ENCODE measurements at regions not wholly inside any gene's neighbourhood (a gene's known extent, or its start where the extent isn't known, plus 50 kb on each side); places are given as distances from the start of the nearest gene placed in this dataset.

DNA sequence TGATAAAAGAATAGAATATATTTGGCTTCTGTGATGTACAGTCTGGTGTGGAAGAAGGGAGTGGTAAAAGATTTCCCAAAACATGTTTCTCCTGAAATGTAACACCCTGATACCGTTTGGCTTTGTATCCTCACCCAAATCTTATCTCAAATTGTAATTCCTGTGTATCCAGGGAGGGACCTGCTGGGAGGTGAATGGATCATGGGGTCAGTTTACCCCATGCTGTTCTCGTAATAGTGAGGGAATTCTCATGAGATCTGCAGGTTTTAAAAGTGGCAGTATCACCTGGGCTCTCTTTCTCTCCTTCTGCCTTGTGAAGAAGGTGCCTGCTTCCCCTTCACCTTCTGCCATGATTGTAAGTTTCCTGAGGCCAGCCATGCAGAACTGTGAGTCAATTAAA is 1070.8 kb downstream of the IGSF11 start:
- Mint-ChIP-seq H3K9me3 (no peaks in the 10 kb centered on the region), H3K27me3 (no peaks in the 10 kb centered on the region), H3K4me3 (no peak overlapping the region), H3K36me3 (no peaks in the 10 kb centered on the region), H3K27ac (no peak overlapping the region), H3K4me1 (no peaks in the 10 kb centered on the region)

- no peaks in the 10 kb centered on the region for H3K36me3 Mint-ChIP-seq
- no peaks in the 10 kb centered on the region for H3K27me3 Mint-ChIP-seq
- H3K4me3 Mint-ChIP-seq, result no peak overlapping the region
Measured at GRCh38 chr3:117964814-117965213, 1069.8 kb downstream of the IGSF11 start.

GRCh38 chr3:117977504-117978228 is 1057.0 kb downstream of the IGSF11 start:
- H3K27me3 Mint-ChIP-seq, result no peaks in the 10 kb centered on the region
- no peaks in the 10 kb centered on the region for H3K36me3 Mint-ChIP-seq
- H3K9me3 Mint-ChIP-seq, result peaks cover 5% of the 10 kb centered on the region
- H3K4me1 Mint-ChIP-seq, result no peaks in the 10 kb centered on the region
- no peak overlapping the region for H3K4me3 Mint-ChIP-seq
- H3K27ac Mint-ChIP-seq, result no peak overlapping the region

More at GRCh38 chr3:117964814-117965213, 1069.8 kb downstream of the IGSF11 start:
- H3K27ac Mint-ChIP-seq, result no peak overlapping the region
- no peaks in the 10 kb centered on the region for H3K4me1 Mint-ChIP-seq
- no peaks in the 10 kb centered on the region for H3K9me3 Mint-ChIP-seq

DNA sequence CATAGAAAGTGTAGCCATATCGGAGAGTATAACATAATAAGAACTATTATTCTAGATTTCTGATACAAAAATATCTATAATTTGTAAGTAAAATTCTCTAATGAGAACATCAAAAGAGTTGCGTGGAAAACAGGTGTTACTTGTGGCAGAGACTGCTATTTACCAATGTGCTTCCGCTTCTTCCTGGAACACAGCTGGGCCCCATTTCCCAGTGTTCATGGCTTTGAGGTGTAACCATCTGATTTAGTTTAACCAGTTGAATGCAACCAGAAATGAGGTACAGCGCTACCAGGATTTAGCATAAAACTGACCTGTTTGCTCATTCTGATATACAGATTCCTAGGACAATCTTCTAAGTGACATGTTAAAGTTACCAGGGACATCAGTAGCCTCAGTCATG is 1055.2 kb downstream of the IGSF11 start:
- Mint-ChIP-seq H3K9me3 (peaks cover 6% of the 10 kb centered on the region), H3K36me3 (no peaks in the 10 kb centered on the region), H3K27ac (no peak overlapping the region), H3K4me1 (no peaks in the 10 kb centered on the region), H3K27me3 (no peaks in the 10 kb centered on the region), H3K4me3 (no peak overlapping the region)

GRCh38 chr3:117987256-117987655 is 1047.4 kb downstream of the IGSF11 start:
- no peaks in the 10 kb centered on the region for H3K4me1 Mint-ChIP-seq
- no peaks in the 10 kb centered on the region for H3K27me3 Mint-ChIP-seq
- no peak overlapping the region for H3K4me3 Mint-ChIP-seq
- H3K9me3 Mint-ChIP-seq, result peaks cover 4% of the 10 kb centered on the region
- H3K36me3 Mint-ChIP-seq, result no peaks in the 10 kb centered on the region
- H3K27ac Mint-ChIP-seq, result no peak overlapping the region

DNA sequence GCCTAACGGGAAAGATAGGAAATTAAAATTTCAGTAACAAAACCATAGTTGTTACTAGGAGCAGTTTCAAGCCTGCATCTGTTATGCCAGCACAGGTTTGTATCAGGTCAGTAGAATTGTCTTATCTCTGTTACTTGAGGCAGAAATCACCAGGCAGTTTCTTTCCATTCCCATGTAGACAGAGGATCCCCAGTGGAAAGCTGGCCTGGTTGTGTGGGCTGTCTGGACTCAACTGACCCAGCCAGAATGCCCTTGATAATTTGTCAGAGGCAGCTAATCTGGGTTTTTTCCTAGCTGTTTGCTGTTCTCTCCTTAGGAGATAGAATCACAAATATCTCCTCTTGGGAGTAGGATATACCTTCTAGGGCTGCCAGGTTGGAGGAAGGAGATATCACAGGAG is 1044.7 kb downstream of the IGSF11 start:
- Mint-ChIP-seq H3K9me3 (no peaks in the 10 kb centered on the region), H3K27ac (no peak overlapping the region), H3K4me3 (no peak overlapping the region), H3K36me3 (no peaks in the 10 kb centered on the region), H3K4me1 (no peaks in the 10 kb centered on the region), H3K27me3 (no peaks in the 10 kb centered on the region)

DNA sequence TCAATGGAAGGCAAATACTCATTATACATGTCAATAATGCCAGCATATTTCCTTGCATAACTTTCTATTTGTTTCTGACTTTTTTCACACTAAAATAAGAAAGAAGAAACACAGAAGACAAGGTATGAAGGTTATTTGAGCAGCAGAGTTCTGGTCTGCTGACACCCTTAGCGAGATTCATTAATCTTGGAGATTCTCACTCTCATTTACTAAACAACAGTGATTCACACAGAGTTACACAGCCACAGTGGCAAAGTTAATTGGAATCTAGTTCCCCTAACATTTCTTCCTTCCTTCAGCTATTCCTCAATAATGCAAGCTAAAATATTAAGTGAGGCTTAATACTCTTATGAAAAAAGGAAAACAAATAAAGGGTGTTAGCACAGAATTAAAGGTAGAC is 1044.0 kb downstream of the IGSF11 start:
- H3K4me1 Mint-ChIP-seq, result no peaks in the 10 kb centered on the region
- H3K4me3 Mint-ChIP-seq, result no peak overlapping the region
- H3K36me3 Mint-ChIP-seq, result no peaks in the 10 kb centered on the region
- H3K27ac Mint-ChIP-seq, result no peak overlapping the region
- peaks cover 4% of the 10 kb centered on the region for H3K27me3 Mint-ChIP-seq
- H3K9me3 Mint-ChIP-seq, result no peaks in the 10 kb centered on the region

GRCh38 chr3:117995842-117996437 is 1038.7 kb downstream of the IGSF11 start:
- Mint-ChIP-seq H3K9me3 (no peaks in the 10 kb centered on the region), H3K36me3 (no peaks in the 10 kb centered on the region), H3K27me3 (peaks cover 12% of the 10 kb centered on the region), H3K4me3 (no peak overlapping the region), H3K4me1 (no peaks in the 10 kb centered on the region), H3K27ac (no peak overlapping the region)

GRCh38 chr3:117997201-117998049 is 1037.2 kb downstream of the IGSF11 start:
- H3K4me3 Mint-ChIP-seq, result no peak overlapping the region
- no peaks in the 10 kb centered on the region for H3K9me3 Mint-ChIP-seq
- H3K27me3 Mint-ChIP-seq, result peaks cover 12% of the 10 kb centered on the region
- no peaks in the 10 kb centered on the region for H3K36me3 Mint-ChIP-seq
- H3K27ac Mint-ChIP-seq, result no peak overlapping the region
- H3K4me1 Mint-ChIP-seq, result no peaks in the 10 kb centered on the region

DNA sequence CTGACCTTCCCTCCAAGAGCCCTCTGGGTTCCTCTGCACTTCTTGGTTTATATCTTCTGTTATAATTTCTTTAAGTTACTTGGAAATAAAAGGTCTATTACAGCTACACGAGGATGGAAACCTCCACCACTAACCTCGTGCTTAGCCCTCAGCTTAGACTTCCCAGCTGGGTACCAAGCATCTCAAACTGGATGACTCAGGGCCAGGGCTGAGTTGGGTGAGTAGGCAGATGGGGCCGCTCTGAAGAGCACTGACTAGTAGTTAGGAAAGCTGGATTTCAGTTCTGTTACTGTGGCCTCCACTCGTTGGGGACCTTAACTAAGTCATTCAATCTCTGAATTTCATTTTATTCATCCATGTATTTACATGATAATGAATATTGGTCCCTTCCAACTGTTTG is 1036.6 kb downstream of the IGSF11 start:
- Mint-ChIP-seq H3K4me3 (no peak overlapping the region), H3K27ac (no peak overlapping the region), H3K27me3 (peaks cover 12% of the 10 kb centered on the region), H3K4me1 (no peaks in the 10 kb centered on the region), H3K36me3 (no peaks in the 10 kb centered on the region), H3K9me3 (no peaks in the 10 kb centered on the region)

DNA sequence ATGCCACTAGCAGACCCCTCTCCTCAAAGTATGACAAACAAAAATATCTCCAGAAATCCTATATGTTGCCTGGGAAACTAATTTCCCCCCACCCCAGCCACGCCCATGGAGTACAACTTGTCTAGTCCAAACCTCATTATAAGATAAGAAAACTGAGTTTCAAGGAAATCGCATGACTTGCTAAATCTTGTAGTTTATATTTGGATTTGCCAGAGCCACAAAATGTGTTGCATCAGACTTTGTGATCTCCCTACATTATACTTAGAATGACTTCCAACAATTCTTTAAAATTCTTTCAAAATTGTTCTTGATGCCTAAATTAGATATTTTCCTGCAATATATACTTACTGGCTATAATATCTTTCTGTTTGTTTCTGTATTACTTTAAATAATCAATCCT is 1034.4 kb downstream of the IGSF11 start:
- no peaks in the 10 kb centered on the region for H3K36me3 Mint-ChIP-seq
- no peak overlapping the region for H3K27ac Mint-ChIP-seq
- peaks cover 10% of the 10 kb centered on the region for H3K27me3 Mint-ChIP-seq
- H3K4me3 Mint-ChIP-seq, result no peak overlapping the region
- H3K9me3 Mint-ChIP-seq, result no peaks in the 10 kb centered on the region
- no peaks in the 10 kb centered on the region for H3K4me1 Mint-ChIP-seq

- Mint-ChIP-seq H3K27me3 (peaks cover 7% of the 10 kb centered on the region), H3K4me3 (no peak overlapping the region), H3K27ac (no peak overlapping the region), H3K9me3 (no peaks in the 10 kb centered on the region), H3K4me1 (no peaks in the 10 kb centered on the region), H3K36me3 (no peaks in the 10 kb centered on the region)
Measured at GRCh38 chr3:118001380-118001779, 1033.3 kb downstream of the IGSF11 start.

- Mint-ChIP-seq H3K27ac (no peak overlapping the region), H3K27me3 (no peaks in the 10 kb centered on the region), H3K4me3 (no peak overlapping the region), H3K36me3 (no peaks in the 10 kb centered on the region), H3K9me3 (peaks cover 5% of the 10 kb centered on the region), H3K4me1 (no peaks in the 10 kb centered on the region)
Measured at GRCh38 chr3:118011910-118012309, 1022.7 kb downstream of the IGSF11 start.

DNA sequence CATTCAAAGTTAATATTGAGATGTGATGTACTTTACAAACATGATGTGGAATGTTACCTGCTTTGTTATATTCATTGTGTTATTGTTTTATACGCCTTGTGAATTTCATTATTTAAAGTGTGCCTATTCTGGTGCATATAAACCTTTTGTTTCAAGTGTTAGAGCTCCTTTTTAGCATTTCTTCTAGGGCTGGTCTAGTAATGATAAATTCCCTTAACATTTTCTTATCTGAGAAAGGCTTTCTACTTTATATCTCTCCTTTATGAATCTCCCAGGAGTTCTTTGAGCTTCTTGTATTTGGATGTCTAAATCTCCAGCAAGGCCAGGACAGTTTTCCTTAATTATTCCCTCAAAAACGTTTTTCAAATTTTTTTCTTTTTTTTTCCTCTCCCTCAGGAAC is 1005.6 kb downstream of the IGSF11 start:
- Mint-ChIP-seq H3K9me3 (peaks cover 32% of the 10 kb centered on the region), H3K4me3 (no peak overlapping the region)

GRCh38 chr3:118036215-118036614 is 998.4 kb downstream of the IGSF11 start:
- Mint-ChIP-seq H3K9me3 (peaks cover 14% of the 10 kb centered on the region), H3K4me1 (no peaks in the 10 kb centered on the region), H3K27me3 (no peaks in the 10 kb centered on the region), H3K36me3 (peaks cover 2% of the 10 kb centered on the region), H3K4me3 (no peak overlapping the region), H3K27ac (no peak overlapping the region)

More for the DNA sequence above, 1005.6 kb downstream of the IGSF11 start:
- Mint-ChIP-seq H3K4me1 (no peaks in the 10 kb centered on the region), H3K27me3 (no peaks in the 10 kb centered on the region), H3K36me3 (peaks cover 2% of the 10 kb centered on the region), H3K27ac (no peak overlapping the region)

GRCh38 chr3:118055381-118055780 is 979.3 kb downstream of the IGSF11 start:
- no peaks in the 10 kb centered on the region for H3K27me3 Mint-ChIP-seq
- H3K36me3 Mint-ChIP-seq, result no peaks in the 10 kb centered on the region
- H3K4me1 Mint-ChIP-seq, result no peaks in the 10 kb centered on the region
- no peak overlapping the region for H3K4me3 Mint-ChIP-seq
- peaks cover 19% of the 10 kb centered on the region for H3K9me3 Mint-ChIP-seq
- H3K27ac Mint-ChIP-seq, result no peak overlapping the region
